Right ventricle myocardium inferior (tissue), 1 donor: ENCODE measurements at regions not wholly inside any gene's neighbourhood (a gene's known extent, or its start where the extent isn't known, plus 50 kb on each side); places are given as distances from the start of the nearest gene placed in this dataset.
"Not testable (repeated sequence)": the region's sequence is repeated elsewhere in the genome, so short reads cannot be mapped to it uniquely, and the experiment has no call there.

Experiments
- ATAC-seq: fragments of 200-7000 bp; cut with Tn5 transposase; one replicate; pipeline ENCODE4 v1.9.1; 2020; ENCODE audit warnings: mild to moderate bottlenecking, moderate library complexity
- DNase-seq: peaks from one replicate; pipeline ENCODE4 v3.0.0; 2021; ENCODE audit errors: missing footprints
- intact Hi-C: fragments of 100-400 bp; cut with DNase I; formaldehyde crosslinking; loops from one replicate; pipeline ENCODE4 v1.11.0; 2022
- donor health status: DM: no; HTN: yes; CAD: no; lungs with severe emphysema.

DNA sequence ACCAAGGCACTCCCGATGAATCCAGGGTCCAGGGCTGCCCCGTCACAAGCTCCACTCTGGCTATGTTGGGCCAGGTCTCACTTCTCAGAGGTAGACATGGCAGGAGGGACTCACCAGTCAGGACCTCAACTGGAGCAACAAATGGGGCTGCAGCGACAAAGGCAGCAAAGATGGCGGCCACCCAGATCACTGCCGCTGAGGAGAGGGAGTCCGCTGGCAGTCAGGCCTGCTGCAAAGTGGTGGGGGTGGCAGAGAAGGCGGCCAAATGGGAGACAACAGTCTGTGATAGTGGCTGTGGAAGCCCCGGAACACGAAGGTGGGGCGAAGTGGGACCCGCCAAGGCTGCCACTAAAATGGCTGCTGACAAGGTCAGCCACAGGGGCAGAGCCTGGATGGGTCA, 143.3 kb upstream of the RADX start:
- intact Hi-C loops, result no loop called here
- DNase-seq (no peak), ATAC-seq (no peak)

DNA sequence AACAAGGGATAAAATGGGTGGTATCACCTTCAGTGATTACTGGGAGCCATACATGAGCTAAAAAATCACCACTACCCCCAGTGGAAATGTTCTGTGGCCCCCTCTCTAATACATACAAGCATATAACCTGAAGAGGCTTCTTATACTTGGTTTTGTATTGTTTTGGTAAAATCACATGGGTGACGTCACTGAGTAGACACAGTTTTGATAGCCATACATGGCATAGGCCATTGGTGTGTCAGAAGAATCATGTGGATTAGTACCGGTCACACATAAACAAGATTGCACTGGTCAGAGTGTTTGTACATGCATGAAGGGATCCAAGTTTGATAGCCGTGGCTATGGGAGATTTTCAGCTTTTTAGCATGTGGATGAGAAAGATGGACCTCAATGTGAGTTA, 131.9 kb upstream of the RADX start:
- intact Hi-C loops, result loop anchor here (10.0 kb wide), 2 partner anchors 135 to 315 kb away; partner anchors contain the start of gene RADX
- DNase-seq, result no peak
- no peak for ATAC-seq

DNA sequence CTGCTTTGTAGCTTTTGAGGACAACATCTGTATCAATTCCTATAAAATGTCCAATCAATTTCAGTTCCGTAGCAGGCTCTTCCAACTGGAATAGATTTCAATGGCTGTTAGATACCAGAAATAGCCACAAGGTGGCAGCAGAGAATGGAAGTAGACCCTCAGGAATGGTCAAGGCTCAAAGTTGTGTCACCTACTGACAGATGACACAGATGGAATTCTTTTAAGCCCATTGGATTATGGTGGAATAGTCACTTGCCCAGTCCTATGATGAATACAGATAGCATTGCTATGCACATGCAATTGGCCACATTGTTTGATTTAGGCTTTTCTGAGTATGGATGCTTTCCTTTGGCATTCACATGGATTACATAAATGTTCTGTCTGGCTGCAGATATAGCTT, 130.4 kb upstream of the RADX start:
- ATAC-seq, result no peak
- intact Hi-C loops, result loop anchor here (10.0 kb wide), 2 partner anchors 133 to 313 kb away; partner anchors contain the start of gene RADX
- DNase-seq, result no peak

DNA sequence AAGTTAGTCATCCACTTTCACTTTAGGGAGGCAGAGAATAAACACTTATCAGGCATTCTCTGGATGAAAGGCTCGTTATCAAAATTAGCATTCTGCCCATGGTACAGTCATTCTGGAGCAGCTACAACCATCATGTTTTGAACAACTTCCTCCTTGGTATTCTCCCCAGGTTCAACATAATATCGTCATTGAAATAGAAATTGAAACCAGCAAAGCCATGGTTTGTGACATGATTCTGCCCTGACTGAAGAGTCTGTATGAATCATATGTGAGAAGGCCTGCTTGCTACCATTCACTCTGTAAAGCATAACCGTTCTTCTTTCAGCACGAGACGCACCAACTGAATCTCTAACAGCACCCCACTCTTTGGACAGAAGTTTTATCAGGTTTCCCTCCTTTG, 127.5 kb upstream of the RADX start:
- ATAC-seq (no peak), DNase-seq (no peak)
- intact Hi-C loops, result loop anchor here (10.0 kb wide), 2 partner anchors 131 to 311 kb away; partner anchors contain the start of gene RADX

DNA sequence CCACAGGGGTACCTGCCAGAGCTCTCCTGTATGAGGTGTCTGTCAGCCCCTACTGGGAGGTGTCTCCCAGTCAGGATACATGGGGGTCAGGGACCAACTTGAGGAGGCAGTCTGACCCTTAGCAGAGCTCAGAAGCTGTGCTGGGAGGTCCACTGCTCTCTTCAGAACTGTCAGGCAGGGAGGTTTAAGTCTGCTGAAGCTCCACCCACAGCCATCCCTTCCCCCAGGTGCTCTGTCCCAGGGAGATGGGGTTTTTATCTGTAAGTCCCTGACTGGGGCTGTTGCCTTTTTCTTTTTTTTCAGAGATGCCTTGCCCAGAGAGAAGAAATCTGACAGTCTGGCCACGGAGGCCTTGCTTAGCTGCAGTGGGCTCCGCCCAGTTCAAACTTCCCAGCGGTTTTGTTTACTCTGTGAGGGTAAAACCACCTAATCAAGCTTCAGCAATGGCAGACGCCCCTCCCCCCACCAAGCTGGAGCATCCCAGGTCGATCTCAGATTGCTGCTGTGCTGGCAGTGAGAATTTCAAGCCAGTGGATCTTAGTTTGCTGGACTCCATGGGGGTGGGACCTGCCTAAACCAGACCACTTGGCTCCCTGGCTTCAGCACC, 118.5 kb upstream of the RADX start:
- DNase-seq, intact Hi-C loops, ATAC-seq: not testable (repeated sequence)

DNA sequence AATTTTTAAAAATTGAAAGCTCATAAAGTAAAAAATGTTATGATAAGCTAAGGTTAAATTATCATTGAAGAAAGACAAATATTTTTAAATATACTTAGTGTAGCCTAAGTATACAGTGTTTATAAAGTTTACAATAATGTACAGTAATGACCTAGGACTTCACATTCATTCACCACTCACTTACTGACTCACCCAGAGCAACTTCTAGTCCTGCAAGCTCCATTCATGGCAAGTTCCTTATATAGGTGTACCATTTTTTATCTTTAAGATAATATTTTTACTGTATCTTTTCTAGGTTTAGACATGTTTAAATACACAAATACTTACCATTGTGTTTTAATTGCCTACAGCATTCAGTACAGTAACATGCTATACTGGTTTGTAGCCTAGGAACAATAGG, 112.3 kb upstream of the RADX start:
- no peak for ATAC-seq
- intact Hi-C loops, result no loop called here
- no peak for DNase-seq

DNA sequence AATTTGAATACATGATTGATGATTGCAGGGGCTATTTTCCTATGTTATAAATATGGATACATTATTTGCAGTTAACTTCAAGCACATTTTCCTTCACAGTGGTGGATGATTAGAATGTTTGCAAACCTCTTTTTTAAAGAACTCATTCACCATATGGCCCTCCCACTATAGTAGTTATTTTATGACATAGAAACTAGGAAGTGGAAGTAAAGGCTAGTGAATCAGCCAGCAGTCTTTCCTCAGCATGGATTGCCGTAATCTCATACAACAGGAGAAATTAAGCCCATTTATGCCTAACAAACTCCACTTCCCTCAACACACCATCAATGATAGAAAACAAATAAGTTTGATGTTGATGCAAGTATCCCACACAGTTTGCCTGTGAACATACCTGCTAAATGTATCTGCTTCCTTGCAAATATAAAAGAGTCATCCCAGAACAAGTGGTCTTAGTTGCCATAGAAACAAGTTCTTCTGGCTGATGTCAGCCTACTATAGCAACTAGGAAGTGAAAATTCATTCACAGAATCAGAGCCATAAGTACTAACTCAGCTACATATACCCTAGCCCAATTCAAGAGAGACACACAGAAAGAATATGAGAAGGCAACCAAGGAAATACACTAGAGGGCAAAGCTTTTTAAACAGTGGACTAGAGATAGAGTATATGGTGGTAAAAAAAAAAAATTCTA, 100.9 kb upstream of the RADX start:
- no peak for DNase-seq
- intact Hi-C loops, result no loop called here
- no peak for ATAC-seq
